Ammon's horn (tissue), 1 donor: ENCODE measurements at regions not wholly inside any gene's neighbourhood (a gene's known extent, or its start where the extent isn't known, plus 50 kb on each side); places are given as distances from the start of the nearest gene placed in this dataset.

ENCODE experiments used
- DNase-seq: peaks from one replicate; pipeline ENCODE4 v3.0.0-alpha.2; 2016; ENCODE audit warnings: low spot score

DNA sequence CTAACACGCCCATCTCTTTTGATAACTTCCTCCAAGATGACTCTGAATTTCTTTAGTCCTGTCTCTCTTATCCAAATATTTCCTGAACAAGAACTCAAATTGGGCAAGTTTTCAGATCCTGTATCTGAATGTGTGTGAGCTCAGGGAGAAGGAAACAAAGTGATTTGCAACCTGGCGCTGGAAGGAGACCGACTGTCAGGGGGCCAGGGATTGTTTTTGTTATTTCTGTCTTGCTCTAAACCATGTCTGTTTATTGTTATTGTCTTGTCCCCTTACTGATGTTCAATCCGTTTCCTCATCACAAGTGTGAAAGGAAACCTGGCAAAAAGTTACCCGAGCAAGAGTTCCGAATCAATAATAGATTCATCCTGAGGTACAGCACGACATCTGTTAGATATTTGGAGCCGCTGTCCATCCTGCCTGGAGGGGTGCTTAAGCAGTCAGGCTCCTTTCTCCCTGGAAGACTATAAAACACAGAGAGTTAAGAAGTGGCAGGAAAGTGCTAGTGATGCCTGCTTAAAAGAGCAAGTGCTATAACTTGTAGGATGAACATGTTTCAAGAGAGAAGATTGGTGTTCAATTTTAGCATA is 132.5 kb upstream of the OSR1 start:
- no peak for DNase-seq

DNA sequence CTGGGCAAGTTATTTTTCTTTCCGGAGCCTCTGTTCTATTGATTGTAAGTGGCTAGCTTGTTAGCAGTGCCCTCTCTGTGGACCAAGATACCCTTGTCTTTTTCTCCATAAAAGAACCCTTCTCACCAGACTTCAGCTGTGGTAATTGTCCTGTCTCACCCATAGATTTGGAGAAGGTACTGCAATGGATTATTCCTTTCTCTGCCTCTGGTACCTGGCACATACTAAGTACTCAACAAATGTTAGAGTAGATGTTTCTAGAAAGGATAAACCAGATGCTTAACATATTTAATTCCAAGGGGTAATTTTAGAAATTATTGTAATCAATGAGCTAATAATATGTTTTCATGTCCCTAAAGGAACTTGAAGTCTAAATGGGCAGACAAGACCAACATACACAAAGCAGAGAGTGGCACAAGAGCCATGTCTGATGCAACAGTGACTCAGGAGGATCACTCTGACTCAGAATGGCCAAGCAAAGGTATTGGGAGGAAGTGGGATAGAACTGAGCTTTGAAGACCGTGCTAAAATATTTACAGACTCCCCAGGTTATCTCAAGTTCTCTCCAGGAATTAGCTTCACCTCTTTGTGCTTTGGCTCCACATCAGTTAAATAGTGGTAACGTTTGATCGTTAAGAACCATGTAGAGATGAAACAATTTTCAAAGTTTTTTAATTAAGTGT is 129.7 kb upstream of the OSR1 start:
- DNase-seq: no peak

DNA sequence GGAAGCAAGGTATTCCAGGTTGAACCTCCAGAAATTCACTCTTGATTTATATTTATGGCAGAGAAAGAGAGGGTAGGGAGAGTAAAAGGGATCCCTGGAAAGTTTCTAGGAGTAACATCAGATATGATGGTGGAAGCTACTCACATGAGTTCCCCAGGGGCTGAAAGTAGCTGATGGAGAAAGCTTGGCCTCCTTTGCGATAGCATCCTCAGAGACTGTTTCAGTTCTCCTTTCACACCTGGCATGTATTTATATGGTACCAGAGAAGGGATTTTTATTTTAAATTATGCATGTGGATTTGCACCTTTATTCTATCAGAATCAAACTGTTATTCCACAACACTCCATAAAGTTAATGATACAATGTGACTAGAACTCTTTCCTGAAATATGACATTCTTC is 126.3 kb upstream of the OSR1 start:
- DNase-seq: no peak

DNA sequence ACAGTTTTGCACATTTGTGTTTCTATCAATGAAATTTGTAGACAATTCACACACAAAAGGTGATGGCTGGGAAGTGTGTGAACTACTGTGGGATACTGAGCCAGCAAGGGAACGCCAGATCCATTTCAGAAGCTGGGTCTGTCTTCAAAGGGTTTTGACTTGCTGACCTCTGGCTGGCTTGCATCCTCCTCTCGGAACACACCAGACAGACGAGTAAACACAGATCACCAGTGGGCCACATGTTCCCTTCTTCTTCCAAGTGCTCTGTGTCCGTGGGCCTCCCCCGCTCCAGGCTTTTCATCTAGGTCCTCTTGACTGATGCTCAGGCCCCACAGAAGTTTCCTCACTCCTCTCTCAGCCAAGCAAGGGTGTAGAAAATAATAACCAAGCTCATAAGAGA is 122.2 kb upstream of the OSR1 start:
- no peak for DNase-seq

DNA sequence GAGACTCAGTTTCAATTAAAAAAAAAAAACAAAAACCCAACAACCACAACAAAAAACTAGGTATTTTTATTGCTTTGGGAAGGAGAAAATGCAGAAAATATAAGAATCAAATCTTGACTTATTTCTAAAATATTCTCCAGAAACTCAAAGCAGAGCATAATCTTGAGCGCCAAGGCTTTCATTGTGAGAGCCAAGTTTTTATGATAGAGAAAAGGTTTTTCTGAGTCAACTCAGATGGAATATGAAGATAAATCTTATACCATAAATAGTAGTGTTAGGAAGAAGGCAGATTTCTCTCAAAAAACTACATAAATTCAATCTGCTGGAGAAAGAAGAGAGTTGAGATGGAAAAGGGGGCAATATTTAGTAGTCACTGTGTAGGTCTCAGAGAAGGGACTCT is 121.2 kb upstream of the OSR1 start:
- DNase-seq: no peak

DNA sequence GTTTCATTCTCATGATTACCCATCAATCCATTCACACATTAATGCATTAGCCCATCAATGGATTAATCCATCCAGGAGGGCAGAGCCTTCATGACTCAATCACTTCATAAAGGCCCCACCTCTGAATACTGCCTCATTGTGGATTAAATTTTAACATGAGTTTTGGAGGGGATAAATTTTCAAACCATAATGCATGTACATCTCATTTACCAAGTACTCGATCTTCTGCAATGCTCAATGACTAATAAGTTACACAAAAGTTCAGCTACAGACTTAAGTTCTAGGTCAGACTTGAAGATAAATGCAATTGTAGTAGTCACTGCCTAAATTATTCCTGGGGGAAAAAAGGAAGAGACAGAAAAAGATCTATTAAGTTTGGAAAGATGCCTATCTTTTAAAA is 120.0 kb upstream of the OSR1 start:
- DNase-seq: no peak

DNA sequence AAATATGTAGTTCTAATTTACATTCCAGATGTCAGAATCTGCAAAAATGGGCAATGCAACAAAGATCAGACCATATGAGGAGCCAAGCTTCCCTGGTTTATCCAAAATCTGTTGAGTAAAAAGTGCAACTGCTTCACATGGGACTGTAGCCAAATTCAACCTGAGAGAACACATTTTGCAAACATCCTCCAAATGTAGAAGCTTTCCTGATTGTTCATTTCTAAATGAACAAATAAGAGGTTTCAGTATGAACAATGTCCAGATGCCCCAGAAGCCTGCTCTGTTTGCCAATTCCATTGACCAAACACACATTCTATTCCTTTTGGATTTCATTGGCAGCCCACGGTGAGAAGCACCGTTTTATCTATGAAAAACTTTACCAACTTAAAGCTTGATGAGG is 117.9 kb upstream of the OSR1 start:
- DNase-seq: no peak

DNA sequence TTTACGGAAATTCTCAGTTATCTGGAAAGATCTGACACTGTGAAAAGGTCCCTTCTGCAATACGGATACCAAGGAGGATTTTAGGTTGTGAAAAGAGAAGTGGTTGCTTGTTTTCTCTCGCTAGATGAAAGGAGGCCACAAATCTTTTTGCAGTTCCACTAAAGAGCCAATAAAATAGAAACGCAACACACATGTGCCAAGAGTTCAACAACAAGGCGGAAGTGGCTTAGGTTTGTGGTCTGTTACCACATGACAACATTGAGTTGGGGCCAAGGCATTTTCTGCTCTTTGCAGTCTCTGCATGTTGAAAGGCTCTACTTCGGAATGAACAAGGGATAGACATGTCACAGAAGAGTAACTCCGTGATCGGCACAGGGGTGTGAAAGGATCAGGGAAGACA is 115.7 kb upstream of the OSR1 start:
- DNase-seq: peak; percentile 72

DNA sequence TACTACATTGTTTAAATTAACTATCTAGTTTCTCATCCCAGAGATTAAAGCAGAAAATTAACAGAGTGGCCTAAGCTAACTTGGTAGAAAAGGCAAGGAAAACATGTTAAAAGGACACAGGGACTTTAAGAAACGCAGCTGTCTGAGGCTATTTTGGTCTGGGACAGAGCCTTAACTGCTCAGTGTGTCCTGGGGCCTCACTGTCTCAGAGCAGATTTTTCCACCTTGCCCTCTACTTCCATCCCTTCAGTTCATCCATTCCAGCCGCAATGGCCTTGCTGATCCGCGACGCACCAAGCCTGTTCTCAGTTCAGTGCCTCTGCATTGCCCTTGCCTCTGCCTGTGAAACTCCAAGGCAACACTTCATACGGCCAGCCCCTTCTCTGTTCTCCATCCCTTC is 114.9 kb upstream of the OSR1 start:
- no peak for DNase-seq

DNA sequence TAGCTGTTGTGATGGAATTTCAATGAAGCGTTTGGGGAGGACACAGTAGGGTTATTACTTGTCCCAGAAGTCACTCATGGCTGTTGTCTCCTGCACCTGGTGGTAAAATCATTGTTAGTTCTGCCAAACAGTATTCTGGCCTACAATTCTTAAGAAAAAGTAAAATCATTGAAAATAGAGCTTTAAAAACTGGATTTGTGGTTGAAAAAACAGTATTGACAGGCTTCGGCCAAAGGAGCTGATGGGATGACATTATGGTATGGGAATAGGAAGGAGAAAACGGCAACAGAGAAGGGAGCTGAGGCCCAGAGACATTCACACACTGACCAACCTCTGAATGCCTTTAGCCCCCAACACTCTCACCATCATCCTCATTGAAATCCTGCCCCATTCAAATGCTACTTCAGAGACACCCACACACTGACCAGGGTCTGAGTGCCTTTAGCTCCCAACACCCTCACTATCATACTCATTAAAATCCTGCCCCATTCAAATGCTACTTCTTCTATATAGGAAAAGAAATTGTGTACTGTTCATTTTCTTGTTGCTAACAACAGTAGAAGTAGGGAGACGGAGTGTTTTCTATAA is 114.1 kb upstream of the OSR1 start:
- no peak for DNase-seq

DNA sequence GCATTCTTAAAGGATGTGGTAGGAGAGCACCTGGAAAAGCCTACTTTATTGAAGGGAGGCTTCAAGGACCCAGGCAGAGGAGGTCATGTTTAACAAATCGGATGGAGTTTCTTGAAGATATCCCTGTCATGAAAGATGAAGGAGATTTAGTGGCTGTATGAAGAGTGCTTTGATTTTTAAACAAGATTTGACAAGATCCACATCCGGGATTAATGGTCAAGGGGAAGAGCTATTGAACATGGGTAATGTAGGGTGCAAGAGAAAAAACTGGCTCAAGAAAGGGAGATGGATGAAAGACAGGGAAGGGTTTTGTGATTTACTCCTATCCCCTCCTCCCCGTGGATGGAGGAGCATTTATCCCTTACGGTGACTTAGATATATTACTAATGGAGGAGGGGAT is 113.1 kb upstream of the OSR1 start:
- DNase-seq: no peak

DNA sequence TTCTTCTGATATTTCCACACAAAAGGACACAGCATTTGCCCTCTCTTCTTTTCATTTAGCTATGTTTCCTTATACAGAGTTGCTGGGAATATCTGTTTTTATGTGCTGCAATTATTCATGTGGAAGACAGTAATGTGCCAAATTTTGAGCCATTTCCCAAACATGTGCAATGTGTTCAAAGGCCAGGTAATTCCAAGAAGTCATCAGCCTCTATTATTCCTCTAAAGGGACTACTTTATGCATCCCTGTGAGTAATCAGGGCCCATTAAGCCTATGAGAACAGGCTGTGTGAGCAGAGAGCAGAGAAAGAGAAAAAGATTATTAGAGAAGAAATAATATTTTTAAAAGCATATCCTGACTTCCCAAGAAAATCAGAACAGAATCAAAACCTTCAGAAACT is 107.6 kb upstream of the OSR1 start:
- no peak for DNase-seq

DNA sequence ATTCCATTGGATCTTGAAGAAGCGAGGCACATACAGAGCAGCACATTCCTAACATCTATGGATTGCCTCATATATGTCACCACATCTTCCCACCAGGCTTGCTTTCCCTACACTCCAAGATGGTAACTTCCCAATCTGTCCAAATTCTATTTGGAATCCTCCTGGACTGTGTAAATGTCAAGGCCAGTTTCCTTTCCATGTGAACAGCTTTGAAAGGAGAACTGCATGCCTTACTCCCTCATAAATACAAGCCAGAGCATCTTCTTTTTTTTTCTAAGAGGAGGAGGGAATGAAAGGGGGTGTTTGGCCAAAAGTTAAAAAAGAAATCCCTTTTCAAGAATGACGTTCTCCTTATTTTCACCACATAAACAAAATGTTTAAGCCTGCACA is 103.8 kb upstream of the OSR1 start:
- DNase-seq: no peak

DNA sequence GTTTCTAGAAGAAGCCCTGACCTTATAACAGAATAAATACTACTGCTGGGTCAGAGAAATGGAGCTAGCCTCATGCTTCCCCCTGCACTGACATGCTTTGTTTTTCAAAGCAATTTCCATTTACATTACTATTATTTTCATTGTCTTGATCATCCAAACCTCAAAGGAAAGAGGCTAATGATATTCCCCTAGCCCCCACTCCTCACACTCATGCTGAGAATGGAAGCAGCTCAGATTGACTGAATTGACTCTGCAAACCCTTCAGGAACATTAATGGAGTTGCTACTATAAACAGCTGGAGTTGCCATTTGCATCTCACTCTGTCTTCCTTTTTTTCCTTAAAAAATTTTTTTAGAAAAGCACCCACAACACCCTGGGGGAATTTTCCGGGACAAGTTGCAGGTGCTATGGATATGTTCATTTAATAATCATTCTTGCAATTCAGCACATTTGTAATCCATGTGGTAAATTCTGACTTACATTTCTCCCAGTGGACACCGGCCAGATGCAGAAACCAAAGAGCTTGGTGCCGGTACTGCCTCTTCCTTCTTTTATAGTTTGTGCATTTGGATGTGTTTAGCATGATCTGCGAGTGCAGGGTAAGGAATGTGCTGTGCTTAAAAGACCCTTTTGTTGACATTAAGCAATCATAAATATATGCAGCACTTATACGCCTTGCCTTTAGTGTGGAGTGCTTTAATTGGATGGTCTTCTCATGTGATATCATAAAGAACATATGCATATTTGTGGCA is 103.3 kb upstream of the OSR1 start:
- DNase-seq: no peak

DNA sequence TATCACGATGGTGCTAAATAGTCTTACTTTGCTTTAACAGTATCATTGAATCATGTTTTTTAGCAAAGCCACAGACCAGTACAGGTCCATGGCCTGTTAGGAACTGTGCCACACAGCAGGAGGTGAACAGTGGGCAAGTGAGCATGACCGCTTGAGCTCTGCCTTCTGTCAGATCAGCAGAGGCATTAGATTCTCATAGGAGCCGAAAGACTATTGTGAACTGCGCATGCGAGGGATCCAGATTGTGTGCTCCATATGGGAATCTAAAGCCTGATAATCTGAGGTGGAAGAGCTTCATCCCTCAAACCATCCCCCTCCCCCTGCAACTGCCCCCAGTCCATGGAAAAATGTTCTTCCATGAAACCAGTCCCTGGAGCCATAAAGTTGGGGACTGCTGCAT is 102.3 kb upstream of the OSR1 start:
- no peak for DNase-seq

DNA sequence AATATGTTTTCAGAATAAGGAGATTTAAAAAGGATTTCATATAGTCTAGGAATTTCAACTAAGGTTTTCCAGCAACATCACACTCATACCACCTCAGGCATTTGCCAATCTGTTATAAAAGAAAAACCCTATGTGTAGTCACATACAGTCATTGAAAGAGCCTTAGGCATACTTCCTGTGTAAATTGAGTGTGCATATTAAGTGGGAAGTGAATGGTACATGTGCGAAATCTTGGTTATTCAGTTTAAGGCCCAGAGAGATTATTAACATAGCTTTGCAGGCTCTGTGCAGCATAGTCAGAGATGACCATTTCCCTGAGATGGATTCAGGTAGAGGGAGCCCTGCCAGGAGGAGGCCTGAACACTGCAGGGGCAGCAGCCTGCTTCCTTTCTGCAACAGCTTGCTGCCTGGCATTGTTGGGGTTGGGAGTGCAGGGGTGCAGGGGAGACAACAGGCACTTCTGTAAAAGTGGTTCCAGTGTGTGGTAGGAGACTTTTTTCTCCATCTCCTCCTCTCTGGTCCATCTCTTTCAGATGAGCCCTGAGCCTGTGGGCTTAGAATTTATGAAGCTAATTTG is 100.1 kb upstream of the OSR1 start:
- DNase-seq: no peak

DNA sequence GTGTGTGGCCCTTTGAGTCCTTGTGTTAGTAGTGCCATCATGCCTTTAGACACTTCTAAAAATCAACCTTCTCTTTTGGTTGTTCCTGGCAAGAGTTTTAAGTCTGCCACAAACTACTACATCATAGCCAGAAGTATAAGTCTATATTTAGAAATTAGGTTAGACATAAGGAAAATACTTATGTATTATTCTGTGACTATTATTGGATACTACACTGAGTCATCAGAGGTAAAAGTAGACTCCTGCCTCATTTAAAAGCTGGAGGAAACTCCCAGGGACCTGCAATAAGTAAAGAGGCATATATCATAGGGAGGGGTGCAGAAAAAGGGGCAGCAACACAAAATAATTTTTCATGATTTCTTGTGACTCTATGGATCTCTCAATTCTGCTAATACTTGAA is 99.4 kb upstream of the OSR1 start:
- DNase-seq: no peak

DNA sequence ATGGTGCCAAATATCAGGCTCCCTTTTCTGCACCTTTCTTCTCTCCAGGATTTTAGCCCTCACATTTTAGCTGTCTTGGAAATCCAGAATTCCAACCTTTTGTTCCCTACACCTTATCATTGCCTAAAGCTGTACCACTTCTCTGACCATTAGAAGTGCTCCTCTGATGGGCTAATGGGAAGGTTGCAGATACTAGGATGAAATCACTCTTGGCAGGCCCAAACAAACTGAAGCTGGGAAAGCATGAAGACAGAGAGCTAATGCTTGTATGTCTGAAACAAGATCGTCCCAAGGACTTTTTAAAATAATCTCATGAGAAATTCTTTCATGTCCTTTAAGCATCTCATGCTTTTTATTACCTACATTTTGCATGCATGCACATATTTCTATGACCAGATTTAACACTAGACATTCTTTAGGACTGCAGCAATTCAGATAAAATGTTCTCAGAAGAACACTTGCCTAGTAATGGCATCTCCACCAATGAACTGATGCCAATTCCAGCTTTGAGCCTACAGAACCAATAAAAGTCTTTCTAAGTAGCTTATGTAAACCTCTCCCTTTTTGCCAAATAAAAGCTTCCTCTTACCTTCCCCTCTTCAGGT is 98.4 kb upstream of the OSR1 start:
- DNase-seq: no peak

DNA sequence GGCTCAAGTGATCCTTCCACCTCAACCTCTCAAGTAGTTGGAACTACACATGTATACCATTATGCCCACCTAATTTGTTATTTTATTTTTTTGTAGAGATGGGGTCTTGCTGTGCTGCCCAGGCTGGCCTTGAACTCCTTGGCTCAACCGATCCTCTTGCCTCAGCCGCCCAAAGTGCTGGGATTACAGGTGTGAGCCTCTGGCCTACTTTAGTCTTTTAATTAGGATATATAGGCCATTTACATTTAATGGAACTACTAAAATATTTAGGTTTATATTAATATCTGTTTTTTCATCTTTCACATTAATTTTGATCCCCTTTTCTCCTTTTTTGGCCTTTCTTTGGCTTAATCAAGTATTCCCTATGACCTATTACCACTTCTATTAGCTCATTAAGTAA is 95.7 kb upstream of the OSR1 start:
- DNase-seq: no peak

DNA sequence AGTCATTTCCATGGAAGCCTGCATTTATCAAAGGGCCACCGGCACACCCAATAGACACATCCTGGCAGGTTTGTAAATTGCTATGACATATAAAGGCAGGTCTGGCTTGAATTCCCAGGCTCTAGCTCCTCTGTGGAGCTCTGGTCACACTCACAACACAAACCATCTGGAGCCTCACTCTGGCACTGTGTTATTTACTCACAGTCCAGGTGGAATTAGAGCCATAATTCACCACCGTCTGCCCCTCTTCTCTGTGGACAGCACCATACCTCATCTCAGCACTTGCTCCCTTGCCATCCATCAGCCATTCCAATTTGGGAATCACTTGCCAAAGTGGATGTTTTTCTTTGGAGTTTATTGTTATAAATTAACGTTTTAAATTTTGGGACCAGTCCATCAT is 84.3 kb upstream of the OSR1 start:
- DNase-seq: no peak

DNA sequence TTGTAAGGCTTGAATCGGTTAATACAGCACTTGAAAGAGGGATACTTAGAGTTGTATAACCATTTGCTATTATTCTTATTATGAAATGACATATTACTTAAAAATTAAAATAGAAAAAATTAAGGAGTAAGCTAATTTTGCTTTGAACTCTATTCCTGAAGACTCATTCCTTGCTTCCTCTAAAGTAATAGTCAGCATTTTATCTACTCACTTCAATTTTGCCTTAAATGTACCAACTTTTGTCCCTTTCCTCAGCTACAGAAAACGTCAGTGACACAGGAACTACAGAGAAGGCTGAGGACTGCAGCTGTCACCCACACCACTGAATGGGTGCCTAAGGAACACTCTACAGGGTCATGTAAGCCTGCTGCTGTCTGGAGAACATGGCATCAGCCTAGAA is 80.7 kb upstream of the OSR1 start:
- no peak for DNase-seq

DNA sequence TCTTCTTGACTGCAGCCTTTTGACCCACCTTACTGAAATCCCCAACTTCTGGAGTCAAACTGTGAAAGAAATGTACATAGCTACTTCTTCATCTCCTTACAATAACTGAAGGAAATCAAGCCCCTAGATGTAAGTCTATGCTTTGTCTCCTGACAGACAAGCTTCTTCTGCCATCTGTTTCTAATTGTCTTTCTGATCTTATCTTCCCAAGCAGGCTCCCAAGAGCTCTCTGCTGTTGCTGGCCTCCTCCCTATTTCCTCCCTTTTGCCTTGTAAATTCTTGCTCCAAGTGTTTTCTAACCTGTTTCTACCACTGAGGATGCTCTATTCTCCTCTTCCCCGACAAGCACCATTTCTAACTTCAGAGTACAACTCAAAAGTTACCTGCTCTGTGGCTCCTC is 77.4 kb upstream of the OSR1 start:
- no peak for DNase-seq

DNA sequence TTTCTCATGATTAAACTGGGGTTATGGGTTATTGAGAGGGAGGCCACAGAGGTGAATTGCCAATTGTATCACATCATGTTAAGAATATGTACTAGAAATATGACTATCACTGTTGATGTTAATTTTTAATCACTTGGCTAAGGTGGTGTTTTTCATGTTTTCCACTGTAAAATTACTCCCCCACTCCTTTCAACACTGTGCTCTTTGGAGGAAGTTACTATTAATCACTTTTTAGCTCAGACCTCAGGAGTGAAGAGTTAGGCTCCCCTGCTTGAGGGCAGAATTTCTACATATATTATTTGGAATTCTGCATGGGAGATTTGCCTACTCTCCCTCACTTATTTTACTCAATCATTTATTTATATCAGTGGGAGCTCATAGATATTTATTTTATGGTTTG is 76.0 kb upstream of the OSR1 start:
- DNase-seq: no peak
